Neuronal stem cell (in vitro differentiated cells): ENCODE measurements at regions not wholly inside any gene's neighbourhood (a gene's known extent, or its start where the extent isn't known, plus 50 kb on each side); places are given as distances from the start of the nearest gene placed in this dataset.

Experiments
- DNase-seq: peaks from one replicate; pipeline ENCODE4 v3.0.0-alpha.2; 2013; ENCODE audit warnings: low spot score
- H2AFZ ChIP-seq: one replicate; pipeline ENCODE4 v1.6.1; 2013; ENCODE audit warnings: mild to moderate bottlenecking, low read length, inconsistent platforms
- H2AK5ac ChIP-seq: 2 replicates; pipeline ENCODE4 v1.6.1; 2013; ENCODE audit warnings: low read depth, mild to moderate bottlenecking, inconsistent platforms, low read length, moderate library complexity, mixed read lengths
- H2BK120ac ChIP-seq: 2 replicates; pipeline ENCODE4 v1.6.1; 2013; ENCODE audit warnings: low read depth, mild to moderate bottlenecking, inconsistent platforms, low read length, moderate library complexity, mixed read lengths
- H2BK12ac ChIP-seq: one replicate; pipeline ENCODE4 v1.6.1; 2013; ENCODE audit warnings: low read length, inconsistent platforms
- H2BK15ac ChIP-seq: 2 replicates; pipeline ENCODE4 v1.6.1; 2013; ENCODE audit warnings: mild to moderate bottlenecking, low read length, inconsistent platforms, mixed read lengths
- H2BK5ac ChIP-seq: one replicate; pipeline ENCODE4 v1.6.1; 2013; ENCODE audit warnings: inconsistent platforms, mild to moderate bottlenecking, low read length, moderate library complexity
- H3K14ac ChIP-seq: one replicate; pipeline ENCODE4 v1.6.1; 2013; ENCODE audit warnings: low read length, inconsistent platforms
- H3K18ac ChIP-seq: 2 replicates; pipeline ENCODE4 v1.6.1; 2013; ENCODE audit warnings: low read length, inconsistent platforms
- H3K23ac ChIP-seq: 2 replicates; pipeline ENCODE4 v1.6.1; 2013; ENCODE audit warnings: low read depth, mild to moderate bottlenecking, mixed read lengths, low read length, inconsistent platforms; ENCODE audit not compliant: poor library complexity
- H3K27ac ChIP-seq: replicated peaks from 3 replicates; pipeline ENCODE4 v1.5.1; 2013; ENCODE audit warnings: low read length, inconsistent platforms
- H3K27me3 ChIP-seq, 3 experiments: 2 replicates each; pipeline ENCODE4 v1.6.1; 2013; ENCODE audit warnings: low read length in 3 of 3, mild to moderate bottlenecking in 2 of 3, inconsistent platforms in 1 of 3, low read depth in 1 of 3, mixed read lengths in 1 of 3, moderate library complexity in 1 of 3; ENCODE audit not compliant: control insufficient read depth in 3 of 3, insufficient read depth in 3 of 3
- H3K36me3 ChIP-seq, 2 donors: replicated peaks in 1 of 2; 2 replicates each; pipeline ENCODE4 v1.6.1; 2013; ENCODE audit warnings: low read length in 2 of 2; ENCODE audit not compliant: control insufficient read depth in 2 of 2, insufficient read depth in 2 of 2
- H3K4ac ChIP-seq: 2 replicates; pipeline ENCODE4 v1.6.1; 2013; ENCODE audit warnings: inconsistent platforms, mild to moderate bottlenecking, low read length, moderate library complexity
- H3K4me1 ChIP-seq, 2 donors: 1 replicate in 1 of 2; 2 replicates in 1 of 2; pipeline ENCODE4 v1.6.1; 2013; ENCODE audit warnings: low read length in 2 of 2, low read depth in 1 of 2; ENCODE audit not compliant: control insufficient read depth in 2 of 2, insufficient read depth in 1 of 2
- H3K4me2 ChIP-seq: one replicate; pipeline ENCODE4 v1.6.1; 2013; ENCODE audit warnings: mild to moderate bottlenecking, low read length, inconsistent platforms; ENCODE audit not compliant: insufficient read depth, poor library complexity, severe bottlenecking
- H3K4me3 ChIP-seq, 2 donors: 2 replicates each; pipeline ENCODE4 v1.5.1; 2013; ENCODE audit warnings: low read length in 2 of 2, mild to moderate bottlenecking in 2 of 2, inconsistent platforms in 1 of 2, moderate library complexity in 1 of 2
- H3K79me1 ChIP-seq: one replicate; pipeline ENCODE4 v1.6.1; 2013; ENCODE audit warnings: low read depth, mild to moderate bottlenecking, inconsistent platforms, low read length, moderate library complexity
- H3K9ac ChIP-seq: one replicate; pipeline ENCODE4 v1.6.1; 2013; ENCODE audit warnings: mild to moderate bottlenecking, low read depth, low read length, inconsistent platforms; ENCODE audit not compliant: poor library complexity
- H3K9me3 ChIP-seq, 2 donors: replicated peaks in 1 of 2; 2 replicates each; pipeline versions ENCODE3 to v1.6.1; 2013; ENCODE audit warnings: low read length in 2 of 2, mild to moderate bottlenecking in 2 of 2, inconsistent platforms in 1 of 2, low read depth in 1 of 2, mixed read lengths in 1 of 2, moderate library complexity in 1 of 2; ENCODE audit not compliant: control insufficient read depth in 2 of 2, insufficient read depth in 1 of 2
- H4K8ac ChIP-seq: one replicate; pipeline ENCODE4 v1.6.1; 2013; ENCODE audit warnings: low read depth, mild to moderate bottlenecking, inconsistent platforms, low read length, moderate library complexity
- H4K91ac ChIP-seq: one replicate; pipeline ENCODE4 v1.6.1; 2013; ENCODE audit warnings: low read length, low read depth, mild to moderate bottlenecking, inconsistent platforms; ENCODE audit not compliant: poor library complexity
- WGBS, 2 donors: extraction: QIAGEN DNeasy Blood & Tissue Kit; methylation state at CpG; one replicate each; pipeline ENCODE4 v1.1.7; 2013; ENCODE audit warnings: missing lambda C conversion rate in 2 of 2, mixed read lengths in 1 of 2; ENCODE audit not compliant: insufficient read length in 2 of 2, insufficient replicate concordance in 1 of 2; ENCODE audit errors: extremely low coverage in 2 of 2; 5-methylcytosine and 5-hydroxymethylcytosine counted together

- Histone ChIP-seq H2BK5ac (no peak overlapping the region), H3K4me2 (no peak overlapping the region), H2BK12ac (no peak overlapping the region), H3K4ac (no peak overlapping the region), H3K4me1 (peaks cover 0 to 2% of the 10 kb centered on the region in 2 donors), H2AK5ac (no peak overlapping the region), H3K27ac (no peak overlapping the region), H2BK120ac (no peak overlapping the region), H3K18ac (no peak overlapping the region), H2AFZ (no peak overlapping the region), H4K8ac (no peak overlapping the region), H3K9ac (no peak overlapping the region), H3K23ac (no peak overlapping the region), H3K4me3 (no peak overlapping the region), H3K79me1 (no peaks in the 10 kb centered on the region), H4K91ac (no peak overlapping the region), H3K36me3 (no peaks in the 10 kb centered on the region), H2BK15ac (no peak overlapping the region), H3K14ac (no peak overlapping the region), H3K9me3 (no peaks in the 10 kb centered on the region), H3K27me3 (no peaks in the 10 kb centered on the region)
- no peak for DNase-seq
- no CpG with 5 or more reads among the region's 6 CpGs for WGBS, 2 donors
Observed at GRCh38 chr18:71105078-71105819, 816.4 kb downstream of the SOCS6 start.

DNA sequence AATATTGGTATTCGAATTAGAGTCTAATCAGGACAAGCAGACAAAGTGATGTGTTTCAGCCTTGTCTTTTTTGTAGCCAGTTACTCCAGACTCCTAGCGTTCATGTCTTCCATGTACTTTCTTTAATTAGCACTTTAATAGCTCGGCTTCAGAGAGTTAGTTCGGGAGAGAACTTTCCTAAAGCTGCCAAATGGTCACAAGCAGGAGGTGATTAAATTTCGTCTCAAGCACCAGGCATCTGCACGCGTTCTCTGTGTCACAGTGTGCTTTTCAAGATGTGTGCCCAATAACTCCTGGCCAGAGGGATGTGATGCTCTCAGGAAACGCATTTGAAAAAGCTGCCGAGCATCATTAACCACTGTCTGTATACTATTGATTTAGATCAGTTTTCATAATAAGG lies 790.8 kb downstream of the SOCS6 start:
- H4K8ac ChIP-seq, result no peak overlapping the region
- H3K36me3 ChIP-seq, result no peaks in the 10 kb centered on the region
- H2AFZ ChIP-seq, result no peak overlapping the region
- no peak overlapping the region for H3K14ac ChIP-seq
- H3K4ac ChIP-seq, result no peak overlapping the region
- no peak overlapping the region for H3K9ac ChIP-seq
- no peak overlapping the region for H2BK15ac ChIP-seq
- no peak overlapping the region for H3K23ac ChIP-seq
- H2BK5ac ChIP-seq, result no peak overlapping the region
- no peaks in the 10 kb centered on the region for H3K9me3 ChIP-seq
- H3K4me2 ChIP-seq, result no peak overlapping the region
- H3K18ac ChIP-seq, result no peak overlapping the region
- no peak overlapping the region for H2BK120ac ChIP-seq
- H2AK5ac ChIP-seq, result no peak overlapping the region
- H3K27me3 ChIP-seq, result no peaks in the 10 kb centered on the region
- H3K79me1 ChIP-seq, result no peaks in the 10 kb centered on the region
- no peaks in the 10 kb centered on the region for H3K4me1 ChIP-seq
- no peak overlapping the region for H4K91ac ChIP-seq
- no peak for DNase-seq
- no peak overlapping the region for H3K4me3 ChIP-seq
- no peak overlapping the region for H2BK12ac ChIP-seq
- WGBS, 2 donors, result no CpG with 5 or more reads among the region's 9 CpGs
- H3K27ac ChIP-seq, result no peak overlapping the region

GRCh38 chr18:71077451-71077850 lies 788.6 kb downstream of the SOCS6 start:
- WGBS, 2 donors, result no CpG with 5 or more reads among the region's 4 CpGs
- Histone ChIP-seq H4K91ac (no peak overlapping the region), H3K9me3 (no peaks in the 10 kb centered on the region)

DNA sequence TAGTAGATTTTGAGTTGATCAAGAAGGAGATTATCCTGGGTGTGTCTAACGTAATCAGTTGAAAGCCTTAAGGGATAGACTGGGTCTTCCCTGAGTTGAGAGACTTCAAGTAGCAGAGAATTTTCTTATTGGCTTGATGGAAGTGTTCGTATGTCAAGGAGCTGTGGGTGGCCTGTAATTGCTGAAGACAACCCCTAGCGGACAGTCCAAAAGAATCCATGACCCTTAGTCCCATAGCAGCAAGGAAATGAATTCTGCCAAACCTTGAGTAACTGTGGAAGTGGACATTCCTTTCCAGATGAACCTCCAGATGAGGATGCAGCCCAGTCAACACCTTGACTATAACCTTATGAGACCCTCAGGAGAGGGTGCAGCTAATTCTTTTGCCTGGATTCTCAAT lies 786.3 kb downstream of the SOCS6 start:
- H2BK15ac ChIP-seq, result no peak overlapping the region
- H3K27ac ChIP-seq, result no peak overlapping the region
- no peaks in the 10 kb centered on the region for H3K27me3 ChIP-seq
- H3K9me3 ChIP-seq, result no peaks in the 10 kb centered on the region
- H2AFZ ChIP-seq, result no peak overlapping the region
- H2BK120ac ChIP-seq, result no peak overlapping the region
- no peak overlapping the region for H3K9ac ChIP-seq
- no CpG with 5 or more reads among the region's 3 CpGs for WGBS, 2 donors
- H3K4me2 ChIP-seq, result no peak overlapping the region
- DNase-seq, result no peak
- no peak overlapping the region for H2AK5ac ChIP-seq
- H4K8ac ChIP-seq, result no peak overlapping the region
- H3K4me1 ChIP-seq, result no peaks in the 10 kb centered on the region
- no peak overlapping the region for H2BK5ac ChIP-seq
- H3K4me3 ChIP-seq, result no peak overlapping the region
- H3K4ac ChIP-seq, result no peak overlapping the region
- no peak overlapping the region for H3K23ac ChIP-seq
- H3K36me3 ChIP-seq, result no peaks in the 10 kb centered on the region
- no peak overlapping the region for H3K14ac ChIP-seq
- no peak overlapping the region for H2BK12ac ChIP-seq
- no peak overlapping the region for H3K18ac ChIP-seq
- no peaks in the 10 kb centered on the region for H3K79me1 ChIP-seq
- H4K91ac ChIP-seq, result no peak overlapping the region

More at GRCh38 chr18:71077451-71077850, 788.6 kb downstream of the SOCS6 start:
- Histone ChIP-seq H4K8ac (no peak overlapping the region), H3K18ac (no peak overlapping the region), H3K4me2 (no peak overlapping the region), H2BK15ac (no peak overlapping the region), H3K9ac (no peak overlapping the region), H2BK12ac (no peak overlapping the region), H3K36me3 (no peaks in the 10 kb centered on the region), H3K4me1 (no peaks in the 10 kb centered on the region), H3K27ac (no peak overlapping the region), H2AK5ac (no peak overlapping the region), H3K4me3 (no peak overlapping the region), H3K4ac (no peak overlapping the region), H2BK5ac (no peak overlapping the region), H3K14ac (no peak overlapping the region), H2BK120ac (no peak overlapping the region), H2AFZ (no peak overlapping the region), H3K23ac (no peak overlapping the region), H3K27me3 (no peaks in the 10 kb centered on the region), H3K79me1 (no peaks in the 10 kb centered on the region)
- no peak for DNase-seq
